GM19463 (cell line): ENCODE measurements at regions not wholly inside any gene's neighbourhood (a gene's known extent, or its start where the extent isn't known, plus 50 kb on each side); places are given as distances from the start of the nearest gene placed in this dataset.

Experiments
- ATAC-seq: cut with Tn5 transposase; IDR thresholded peaks from one replicate; pipeline ENCODE4 v1.9.1; 2021; ENCODE audit warnings: mild to moderate bottlenecking, moderate library complexity; ENCODE audit not compliant: unreplicated experiment

- no peak for ATAC-seq
Measured at GRCh38 chr3:99542767-99543518, 95.5 kb upstream of the COL8A1 start.

GRCh38 chr3:99541181-99541580 lies 97.2 kb upstream of the COL8A1 start:
- ATAC-seq: no peak

GRCh38 chr3:99537416-99537815 lies 101.0 kb upstream of the COL8A1 start:
- ATAC-seq: no peak

- ATAC-seq: no peak
Measured at GRCh38 chr3:99536555-99537314, 101.7 kb upstream of the COL8A1 start.

- ATAC-seq: no peak
Measured at GRCh38 chr3:99534951-99535704, 103.3 kb upstream of the COL8A1 start.

GRCh38 chr3:99532246-99532645 lies 106.1 kb upstream of the COL8A1 start:
- ATAC-seq: peak; percentile 68

- ATAC-seq: no peak
Measured at GRCh38 chr3:99529265-99529664, 109.1 kb upstream of the COL8A1 start.

GRCh38 chr3:99526921-99527320 lies 111.5 kb upstream of the COL8A1 start:
- ATAC-seq: no peak

- ATAC-seq: no peak
Measured at GRCh38 chr3:99524559-99524958, 113.8 kb upstream of the COL8A1 start.

- ATAC-seq: no peak
Measured at GRCh38 chr3:99523431-99524127, 114.8 kb upstream of the COL8A1 start.

- no peak for ATAC-seq
Measured at GRCh38 chr3:99522147-99522546, 116.2 kb upstream of the COL8A1 start.

- ATAC-seq: no peak
Measured at GRCh38 chr3:99521551-99521950, 116.8 kb upstream of the COL8A1 start.

- no peak for ATAC-seq
Measured at GRCh38 chr3:99520513-99520912, 117.9 kb upstream of the COL8A1 start.

- no peak for ATAC-seq
Measured at GRCh38 chr3:99516936-99517335, 121.5 kb upstream of the COL8A1 start.

GRCh38 chr3:99515891-99516290 lies 122.5 kb upstream of the COL8A1 start:
- ATAC-seq: no peak

GRCh38 chr3:99509224-99509623 lies 129.2 kb upstream of the COL8A1 start:
- ATAC-seq: no peak

- ATAC-seq: no peak
Measured at GRCh38 chr3:99508191-99508590, 130.2 kb upstream of the COL8A1 start.

GRCh38 chr3:99505646-99506269 lies 132.6 kb upstream of the COL8A1 start:
- ATAC-seq: peak; percentile 99

GRCh38 chr3:99505200-99505599 lies 133.2 kb upstream of the COL8A1 start:
- ATAC-seq: no peak

- no peak for ATAC-seq
Measured at GRCh38 chr3:99504258-99504657, 134.1 kb upstream of the COL8A1 start.

- ATAC-seq: no peak
Measured at GRCh38 chr3:99503350-99503749, 135.0 kb upstream of the COL8A1 start.
